Ishikawa (cell line): ENCODE measurements at regions not wholly inside any gene's neighbourhood (a gene's known extent, or its start where the extent isn't known, plus 50 kb on each side); places are given as distances from the start of the nearest gene placed in this dataset.

Experiments
- CEBPB ChIP-seq: IDR thresholded peaks from 2 replicates; pipeline ENCODE4 v1.6.1; 2012
- CREB1 ChIP-seq: IDR thresholded peaks from 2 replicates; pipeline ENCODE4 v1.6.1; 2012; ENCODE audit warnings: low read depth
- EP300 ChIP-seq: IDR thresholded peaks from 2 replicates; pipeline ENCODE4 v1.6.1; 2012; ENCODE audit warnings: borderline replicate concordance
- FOXM1 ChIP-seq: IDR thresholded peaks from 2 replicates; pipeline ENCODE4 v1.6.1; 2012; ENCODE audit warnings: low read depth, borderline replicate concordance
- NFIC ChIP-seq: IDR thresholded peaks from 2 replicates; pipeline ENCODE4 v1.6.1; 2012
- RAD21 ChIP-seq: IDR thresholded peaks from 2 replicates; pipeline ENCODE4 v1.6.1; 2012; ENCODE audit warnings: low read depth
- REST ChIP-seq: IDR thresholded peaks from 2 replicates; pipeline ENCODE4 v1.6.1; 2012; ENCODE audit warnings: low read depth, mild to moderate bottlenecking
- TAF1 ChIP-seq: IDR thresholded peaks from 2 replicates; pipeline ENCODE4 v1.6.1; 2012; ENCODE audit warnings: low read depth, mild to moderate bottlenecking
- TEAD4 ChIP-seq: IDR thresholded peaks from 2 replicates; pipeline ENCODE4 v1.6.1; 2012
- USF1 ChIP-seq: IDR thresholded peaks from 2 replicates; pipeline ENCODE4 v1.6.1; 2012
- ZBTB7A ChIP-seq: IDR thresholded peaks from 2 replicates; pipeline ENCODE4 v1.6.1; 2012; ENCODE audit warnings: low read depth
- TF ChIP-seq, protein P1 (sequence below): IDR thresholded peaks from 2 replicates; pipeline ENCODE4 v1.6.1; 2012

GRCh38 chr5:158178535-158178934 is 319.6 kb upstream of the CLINT1 start:
- TF ChIP-seq, protein P1, sequence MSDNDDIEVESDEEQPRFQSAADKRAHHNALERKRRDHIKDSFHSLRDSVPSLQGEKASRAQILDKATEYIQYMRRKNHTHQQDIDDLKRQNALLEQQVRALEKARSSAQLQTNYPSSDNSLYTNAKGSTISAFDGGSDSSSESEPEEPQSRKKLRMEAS, result no peak
- TF ChIP-seq EP300, result no peak
- no peak for TF ChIP-seq REST
- no peak for TF ChIP-seq CREB1
- TF ChIP-seq USF1, result no peak
- no peak for TF ChIP-seq TEAD4
- no peak for TF ChIP-seq RAD21
- no peak for TF ChIP-seq NFIC
- TF ChIP-seq CEBPB, result no peak
- no peak for TF ChIP-seq FOXM1
- no peak for TF ChIP-seq ZBTB7A
- TF ChIP-seq TAF1, result no peak
